HG02884 (cell line): ENCODE measurements at regions not wholly inside any gene's neighbourhood (a gene's known extent, or its start where the extent isn't known, plus 50 kb on each side); places are given as distances from the start of the nearest gene placed in this dataset.

ENCODE experiments used
- ATAC-seq: cut with Tn5 transposase; IDR thresholded peaks from one replicate; pipeline ENCODE4 v1.9.1; 2021; ENCODE audit warnings: mild to moderate bottlenecking, moderate library complexity; ENCODE audit not compliant: unreplicated experiment

GRCh38 chr10:81093056-81093455 is 555.4 kb downstream of the SH2D4B start:
- no peak for ATAC-seq

DNA sequence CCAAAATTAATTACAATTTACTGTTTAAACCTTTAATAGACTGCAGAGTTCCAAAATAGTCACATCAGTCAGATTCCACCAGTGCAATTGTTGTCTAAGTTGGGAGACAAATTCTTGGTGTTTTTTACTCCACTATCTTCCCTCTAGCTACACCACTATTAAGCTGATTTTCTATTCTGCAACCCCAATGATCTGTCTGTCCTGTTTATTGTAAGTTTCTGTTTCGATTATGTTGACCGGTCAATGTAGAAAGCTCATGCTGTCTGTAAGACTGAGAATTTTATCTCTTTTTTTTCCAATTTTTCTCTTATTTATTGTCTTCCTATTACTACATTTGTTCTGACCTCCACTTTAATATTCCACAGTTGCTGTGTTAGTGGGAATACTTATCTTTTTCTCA is 557.5 kb downstream of the SH2D4B start:
- no peak for ATAC-seq

- ATAC-seq, result no peak
Observed at GRCh38 chr10:81096558-81096957, 558.9 kb downstream of the SH2D4B start.

DNA sequence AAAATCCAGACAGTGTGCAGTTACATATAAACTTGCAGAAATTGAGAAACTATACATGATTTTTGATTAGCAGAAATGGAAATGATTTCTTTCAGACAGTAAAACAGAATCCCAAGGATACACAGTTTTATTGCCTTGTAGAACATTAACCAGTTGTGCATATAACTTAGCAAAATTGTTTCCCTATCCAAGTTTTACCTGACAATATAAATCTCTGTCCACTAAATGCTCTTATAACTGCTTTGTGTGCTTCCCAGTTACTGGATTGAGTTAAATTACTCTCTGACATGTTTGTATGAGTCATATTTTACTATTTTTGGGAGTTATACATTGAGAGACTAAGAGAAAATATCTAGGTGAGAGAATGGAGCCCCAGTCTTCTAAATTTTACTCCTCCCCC is 563.4 kb downstream of the SH2D4B start:
- no peak for ATAC-seq

GRCh38 chr10:81104494-81104893 is 566.8 kb downstream of the SH2D4B start:
- no peak for ATAC-seq

DNA sequence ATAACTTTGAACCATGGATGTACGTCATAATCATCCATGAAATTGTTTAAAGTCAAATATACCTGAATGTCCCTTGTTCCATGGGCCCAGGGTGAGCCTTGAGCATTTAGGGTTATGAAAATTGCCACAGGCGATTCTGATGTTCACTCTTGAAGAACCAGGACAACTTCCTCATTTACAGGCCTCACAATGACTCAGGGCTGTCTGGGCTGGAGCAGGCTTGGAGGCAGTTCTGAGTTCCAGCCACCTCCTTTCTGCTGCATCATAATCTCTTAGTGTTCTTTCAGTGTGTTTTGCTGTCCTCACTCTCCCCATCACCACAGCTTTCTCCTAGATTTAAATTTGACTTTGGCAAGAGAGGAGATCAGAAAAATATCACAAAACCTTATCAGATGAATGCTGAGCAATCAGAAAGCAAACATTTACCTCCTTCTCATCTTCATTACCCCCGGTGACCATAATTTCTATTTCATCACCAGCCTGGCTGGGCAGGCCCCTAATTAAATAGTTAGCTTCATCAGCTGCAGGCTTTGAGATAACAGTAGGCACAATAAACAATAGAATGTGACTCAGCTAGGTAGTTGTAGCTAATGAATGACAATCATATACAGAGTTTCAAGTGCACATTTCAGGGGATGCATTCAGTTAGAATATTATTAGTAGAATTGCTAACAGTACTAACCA is 571.0 kb downstream of the SH2D4B start:
- peak; percentile 84 for ATAC-seq

DNA sequence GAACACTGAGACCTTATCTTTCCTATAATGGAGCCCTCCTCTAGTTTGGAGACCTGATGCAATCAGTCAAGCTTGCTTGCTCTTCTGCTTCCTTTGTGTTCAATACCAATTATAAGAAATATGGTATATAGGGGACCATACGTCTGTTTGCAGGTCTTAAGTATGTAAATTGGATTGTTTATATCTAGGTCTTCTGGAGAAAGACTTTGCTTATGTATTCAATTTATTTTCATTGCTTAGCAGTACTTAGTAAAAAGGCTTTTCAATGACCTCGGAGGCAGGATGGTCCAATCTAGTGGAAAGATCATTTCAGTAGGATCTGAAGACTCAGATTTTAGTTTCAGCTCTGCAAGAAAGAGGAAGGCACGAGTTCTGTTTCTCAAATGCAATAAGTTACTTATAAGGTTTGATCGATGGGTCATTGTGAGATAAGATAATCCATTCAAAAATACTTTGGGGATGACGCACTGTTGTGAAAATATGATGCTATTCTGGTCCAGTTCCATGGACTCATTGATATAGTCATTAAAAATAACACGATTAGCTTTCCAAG is 571.6 kb downstream of the SH2D4B start:
- ATAC-seq, result no peak

GRCh38 chr10:81116201-81116600 is 578.5 kb downstream of the SH2D4B start:
- peak; percentile 55 for ATAC-seq

DNA sequence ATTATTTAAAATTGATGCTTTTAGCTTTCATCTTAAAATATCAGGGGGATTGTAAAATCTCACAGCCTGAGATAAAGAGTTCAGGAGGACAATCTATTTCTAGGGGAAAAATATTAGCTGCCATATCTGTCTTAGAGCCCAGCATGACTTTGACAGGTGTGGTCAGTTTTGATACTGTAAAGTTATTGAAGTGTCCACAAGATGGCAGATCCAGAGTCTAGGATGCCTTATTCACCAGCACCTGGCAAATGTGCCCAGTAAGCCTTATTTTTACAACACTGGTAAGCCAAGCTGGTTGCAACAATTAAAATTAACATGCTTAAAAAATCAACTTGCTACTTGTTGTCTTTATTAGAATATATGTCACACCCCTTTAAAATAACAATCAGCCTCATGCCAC is 579.3 kb downstream of the SH2D4B start:
- ATAC-seq, result no peak

- no peak for ATAC-seq
Observed at GRCh38 chr10:81127931-81128330, 590.2 kb downstream of the SH2D4B start.

DNA sequence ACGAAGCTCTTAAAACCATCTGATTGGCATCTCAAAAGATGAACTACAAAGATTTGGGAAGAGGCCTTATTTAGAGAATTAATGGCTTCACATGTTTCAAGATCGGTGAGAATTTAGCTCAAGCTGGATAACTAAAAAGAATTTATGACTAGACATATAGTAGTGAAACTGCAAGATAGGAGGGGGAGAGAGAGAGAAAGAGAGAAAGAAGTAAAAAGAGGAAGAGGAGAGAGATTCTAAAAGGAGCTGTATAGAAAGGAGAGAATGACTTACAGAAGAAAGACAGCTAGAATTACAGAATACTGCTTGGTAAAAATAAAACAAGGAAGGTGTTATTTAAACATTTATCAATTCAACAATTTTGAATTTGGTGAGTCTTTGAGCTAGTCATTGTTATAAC is 592.3 kb downstream of the SH2D4B start:
- ATAC-seq, result no peak

- ATAC-seq, result peak; percentile 86
Observed at GRCh38 chr10:81135851-81136250, 598.1 kb downstream of the SH2D4B start.

GRCh38 chr10:81136261-81136660 is 598.6 kb downstream of the SH2D4B start:
- ATAC-seq, result no peak

- ATAC-seq, result no peak
Observed at GRCh38 chr10:81145975-81146374, 608.3 kb downstream of the SH2D4B start.

GRCh38 chr10:81146436-81146835 is 608.7 kb downstream of the SH2D4B start:
- no peak for ATAC-seq

DNA sequence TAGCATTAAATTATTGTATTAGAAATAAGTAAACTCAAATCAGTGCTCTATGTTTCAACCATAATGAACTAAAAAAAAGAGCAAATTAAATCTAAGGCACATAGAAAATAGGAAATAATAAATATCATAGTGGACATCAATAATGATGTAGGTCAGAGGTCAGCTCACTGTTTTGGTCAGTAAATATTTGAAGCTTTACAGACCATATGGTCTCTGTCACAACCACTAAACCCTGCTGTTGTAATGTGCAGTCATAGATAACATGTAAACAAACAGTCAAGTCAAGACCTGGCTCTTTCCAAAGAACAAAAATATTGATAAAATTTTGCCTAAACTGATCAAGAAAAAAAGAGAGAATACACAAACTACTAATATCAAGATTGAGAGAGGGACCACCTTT is 615.0 kb downstream of the SH2D4B start:
- no peak for ATAC-seq

DNA sequence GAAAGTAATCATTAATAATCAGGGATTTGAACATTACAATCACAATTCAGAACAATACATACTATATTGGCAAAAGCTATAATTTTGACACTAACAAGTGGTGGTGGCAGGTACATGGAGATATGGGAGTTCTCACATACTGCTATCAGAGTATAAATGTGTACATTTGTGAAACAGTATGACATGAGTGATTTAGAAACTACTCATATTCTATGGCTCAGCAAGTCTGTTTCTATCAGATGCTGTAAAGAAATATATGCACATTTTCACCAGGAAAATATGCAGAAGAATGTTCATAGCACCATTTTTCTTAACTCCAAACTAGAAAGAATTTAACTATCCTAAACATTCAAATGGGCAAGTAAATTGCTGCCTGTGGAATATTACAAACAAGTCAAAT is 620.0 kb downstream of the SH2D4B start:
- no peak for ATAC-seq

- ATAC-seq, result no peak
Observed at GRCh38 chr10:81177651-81178244, 640.0 kb downstream of the SH2D4B start.

DNA sequence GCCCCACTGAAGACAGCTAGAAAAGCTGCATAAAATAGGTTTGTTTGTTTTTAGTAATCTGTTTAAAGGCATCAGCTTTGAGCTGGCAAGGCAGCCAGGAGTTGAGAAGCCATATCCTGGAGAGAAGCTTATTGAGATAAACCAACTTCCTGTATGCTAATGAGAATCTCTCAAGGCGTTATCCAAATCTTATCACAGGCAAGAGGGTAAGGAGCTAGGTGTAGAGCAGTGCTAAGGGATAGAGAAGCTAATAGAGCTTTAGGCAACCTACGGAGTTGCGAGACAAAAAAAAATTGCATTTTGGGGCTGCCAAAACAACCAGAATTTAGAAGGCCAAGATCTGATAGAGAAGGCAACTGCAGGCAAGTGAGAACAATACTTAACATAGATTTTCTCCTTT is 641.6 kb downstream of the SH2D4B start:
- no peak for ATAC-seq

DNA sequence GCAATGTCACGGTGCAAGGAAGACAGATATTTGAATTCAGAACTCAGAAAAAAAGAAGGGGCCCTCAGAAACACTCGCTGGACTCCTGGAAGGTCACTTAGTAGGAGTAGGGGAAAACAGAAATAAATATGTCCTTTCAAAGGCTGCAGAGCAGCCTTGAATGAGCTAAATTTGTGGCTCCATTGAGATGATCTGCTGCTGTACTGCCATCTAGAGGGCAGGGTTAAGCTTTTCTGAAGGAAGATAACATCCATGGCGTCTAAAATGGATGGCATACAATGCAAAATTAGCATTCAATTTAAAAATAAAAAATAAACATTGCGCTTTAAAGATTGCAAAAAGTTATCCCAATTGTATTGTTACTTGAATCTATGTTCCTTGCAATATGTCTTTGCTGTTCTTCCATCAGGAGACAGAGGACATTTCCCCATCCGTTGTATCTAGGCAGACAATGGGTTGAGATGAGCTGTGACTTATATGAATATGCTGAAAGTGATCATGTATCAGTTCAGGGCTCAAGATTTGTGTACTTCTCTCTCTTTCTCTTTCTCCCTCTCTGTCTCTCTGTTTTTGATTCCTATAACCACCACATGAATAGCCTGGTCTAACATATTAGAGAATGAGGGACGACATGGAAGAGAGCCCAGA is 642.2 kb downstream of the SH2D4B start:
- ATAC-seq, result peak; percentile 79

- ATAC-seq, result no peak
Observed at GRCh38 chr10:81182296-81182695, 644.6 kb downstream of the SH2D4B start.

GRCh38 chr10:81192221-81192788 is 654.6 kb downstream of the SH2D4B start:
- no peak for ATAC-seq
